ENCODE measurements at regions not wholly inside any gene's neighbourhood (a gene's known extent, or its start where the extent isn't known, plus 50 kb on each side); places are given as distances from the start of the nearest gene placed in this dataset.

- ChIA-PET CTCF (no interaction called here), POLR2A (no interaction called here)
- H3K27me3 ChIP-seq (ENCODE audit: control insufficient read depth, insufficient read depth, low read length) = no peaks in the 10 kb centered on the region
- H3K27ac ChIP-seq (ENCODE audit: low read depth, low read length) = no peak overlapping the region
- no peak for TF ChIP-seq CTCF (IDR thresholded peaks at IDR 0.05; ENCODE audit: low read depth, low read length)
- no peaks in the 10 kb centered on the region for H3K9me3 ChIP-seq (ENCODE audit: control insufficient read depth, insufficient read depth, low read length)
- no peak overlapping the region for H3K4me3 ChIP-seq (ENCODE audit: low read depth, low read length)
- no peak for DNase-seq (ENCODE audit: low read depth, low spot score)
Observed at GRCh38 chr1:191160837-191161236, 683.2 kb upstream of the BRINP3 start.

GRCh38 chr1:191162762-191163161, 685.1 kb upstream of the BRINP3 start:
- no peak for DNase-seq (ENCODE audit: low read depth, low spot score)
- Histone ChIP-seq H3K4me3 (ENCODE audit: low read depth, low read length) (no peak overlapping the region), H3K27me3 (ENCODE audit: control insufficient read depth, insufficient read depth, low read length) (no peaks in the 10 kb centered on the region), H3K9me3 (ENCODE audit: control insufficient read depth, insufficient read depth, low read length) (no peaks in the 10 kb centered on the region), H3K27ac (ENCODE audit: low read depth, low read length) (no peak overlapping the region)
- ChIA-PET CTCF (no interaction called here), POLR2A (no interaction called here)
- TF ChIP-seq CTCF (IDR thresholded peaks at IDR 0.05; ENCODE audit: low read depth, low read length) = no peak

- ChIA-PET CTCF (no interaction called here), POLR2A (no interaction called here)
- no peak for TF ChIP-seq CTCF (IDR thresholded peaks at IDR 0.05; ENCODE audit: low read depth, low read length)
- H3K27me3 ChIP-seq (ENCODE audit: control insufficient read depth, insufficient read depth, low read length) = no peaks in the 10 kb centered on the region
- no peak overlapping the region for H3K4me3 ChIP-seq (ENCODE audit: low read depth, low read length)
- H3K9me3 ChIP-seq (ENCODE audit: control insufficient read depth, insufficient read depth, low read length) = no peaks in the 10 kb centered on the region
- no peak overlapping the region for H3K27ac ChIP-seq (ENCODE audit: low read depth, low read length)
- DNase-seq (ENCODE audit: low read depth, low spot score) = no peak
Observed at GRCh38 chr1:191163621-191164020, 686.0 kb upstream of the BRINP3 start.

- Histone ChIP-seq H3K4me3 (ENCODE audit: low read depth, low read length) (no peak overlapping the region), H3K27me3 (ENCODE audit: control insufficient read depth, insufficient read depth, low read length) (no peaks in the 10 kb centered on the region), H3K27ac (ENCODE audit: low read depth, low read length) (no peak overlapping the region), H3K9me3 (ENCODE audit: control insufficient read depth, insufficient read depth, low read length) (no peaks in the 10 kb centered on the region)
- no peak for TF ChIP-seq CTCF (IDR thresholded peaks at IDR 0.05; ENCODE audit: low read depth, low read length)
- ChIA-PET CTCF (no interaction called here), POLR2A (no interaction called here)
- DNase-seq (ENCODE audit: low read depth, low spot score) = no peak
Observed at GRCh38 chr1:191174298-191174697, 696.6 kb upstream of the BRINP3 start.

GRCh38 chr1:191176131-191176530, 698.5 kb upstream of the BRINP3 start:
- TF ChIP-seq CTCF (IDR thresholded peaks at IDR 0.05; ENCODE audit: low read depth, low read length) = no peak
- no peaks in the 10 kb centered on the region for H3K27me3 ChIP-seq (ENCODE audit: control insufficient read depth, insufficient read depth, low read length)
- no peak overlapping the region for H3K27ac ChIP-seq (ENCODE audit: low read depth, low read length)
- no peak overlapping the region for H3K4me3 ChIP-seq (ENCODE audit: low read depth, low read length)
- ChIA-PET POLR2A (no interaction called here), CTCF (no interaction called here)
- no peaks in the 10 kb centered on the region for H3K9me3 ChIP-seq (ENCODE audit: control insufficient read depth, insufficient read depth, low read length)
- no peak for DNase-seq (ENCODE audit: low read depth, low spot score)
